H1 (cell line): ENCODE measurements at regions not wholly inside any gene's neighbourhood (a gene's known extent, or its start where the extent isn't known, plus 50 kb on each side); places are given as distances from the start of the nearest gene placed in this dataset.

Source experiments
- EZH2 ChIP-seq: fragments of 200-600 bp; sonication (generic); IDR thresholded peaks from 2 replicates; pipeline ENCODE4 v1.7.1; 2012; ENCODE audit warnings: low read depth, mild to moderate bottlenecking, moderate library complexity, low read length, inconsistent platforms; ENCODE audit not compliant: severe bottlenecking
- FOSL1 ChIP-seq: IDR thresholded peaks from 2 replicates; pipeline ENCODE4 v1.6.1; 2011; ENCODE audit warnings: mild to moderate bottlenecking, low read depth, low read length, moderate library complexity; ENCODE audit not compliant: insufficient read depth
- POLR2A ChIP-seq, 2 experiments: IDR thresholded peaks; 1 replicate in 1 of 2; 2 replicates in 1 of 2; pipeline ENCODE4 v1.6.1; 2011; ENCODE audit warnings: low read depth in 2 of 2, low read length in 2 of 2, mild to moderate bottlenecking in 2 of 2; ENCODE audit errors: control extremely low read depth in 1 of 2
- TF ChIP-seq, protein P1 (sequence below), 3 experiments: IDR thresholded peaks; 1 replicate in 2 of 3; 2 replicates in 1 of 3; pipeline versions ENCODE4 v1.5.1 to v1.6.1; 2011; ENCODE audit warnings: low read length in 3 of 3, mild to moderate bottlenecking in 3 of 3, inconsistent platforms in 2 of 3, low read depth in 1 of 3, moderate library complexity in 1 of 3; ENCODE audit not compliant: insufficient read depth in 1 of 3; ENCODE audit errors: control extremely low read depth in 1 of 3

DNA sequence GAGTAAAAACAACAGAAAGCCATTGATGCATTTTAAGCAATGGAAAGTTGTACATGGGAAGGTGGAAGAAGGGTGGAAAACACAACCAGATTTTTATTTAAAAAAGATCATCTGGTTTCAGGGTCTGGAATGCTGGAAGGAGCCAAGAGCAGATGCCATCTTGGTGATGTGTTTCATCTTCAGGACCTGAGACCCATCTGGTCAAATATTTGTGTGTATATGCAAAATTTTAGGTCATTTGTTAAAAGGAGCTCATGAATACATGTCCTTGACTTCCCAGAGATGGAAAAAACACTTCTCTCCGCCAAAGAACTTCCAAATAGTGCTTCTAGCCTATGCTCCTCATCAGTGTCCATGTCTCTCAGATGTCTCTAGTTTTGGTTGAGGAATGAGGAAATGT, 110.6 kb upstream of the GDNF start:
- TF ChIP-seq, protein P1, sequence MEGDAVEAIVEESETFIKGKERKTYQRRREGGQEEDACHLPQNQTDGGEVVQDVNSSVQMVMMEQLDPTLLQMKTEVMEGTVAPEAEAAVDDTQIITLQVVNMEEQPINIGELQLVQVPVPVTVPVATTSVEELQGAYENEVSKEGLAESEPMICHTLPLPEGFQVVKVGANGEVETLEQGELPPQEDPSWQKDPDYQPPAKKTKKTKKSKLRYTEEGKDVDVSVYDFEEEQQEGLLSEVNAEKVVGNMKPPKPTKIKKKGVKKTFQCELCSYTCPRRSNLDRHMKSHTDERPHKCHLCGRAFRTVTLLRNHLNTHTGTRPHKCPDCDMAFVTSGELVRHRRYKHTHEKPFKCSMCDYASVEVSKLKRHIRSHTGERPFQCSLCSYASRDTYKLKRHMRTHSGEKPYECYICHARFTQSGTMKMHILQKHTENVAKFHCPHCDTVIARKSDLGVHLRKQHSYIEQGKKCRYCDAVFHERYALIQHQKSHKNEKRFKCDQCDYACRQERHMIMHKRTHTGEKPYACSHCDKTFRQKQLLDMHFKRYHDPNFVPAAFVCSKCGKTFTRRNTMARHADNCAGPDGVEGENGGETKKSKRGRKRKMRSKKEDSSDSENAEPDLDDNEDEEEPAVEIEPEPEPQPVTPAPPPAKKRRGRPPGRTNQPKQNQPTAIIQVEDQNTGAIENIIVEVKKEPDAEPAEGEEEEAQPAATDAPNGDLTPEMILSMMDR (IDR thresholded peaks at IDR 0.05; ENCODE audit: control extremely low read depth in 1 of 3, insufficient read depth in 1 of 3, low read depth in 1 of 3, low read length in 3 of 3): no peak
- TF ChIP-seq POLR2A (IDR thresholded peaks at IDR 0.05; ENCODE audit: control extremely low read depth in 1 of 2, low read depth in 2 of 2, low read length in 2 of 2) (no peak), FOSL1 (no peak), EZH2 (no peak)
